Pulmonary artery endothelial cell (primary cell): ENCODE measurements at regions not wholly inside any gene's neighbourhood (a gene's known extent, or its start where the extent isn't known, plus 50 kb on each side); places are given as distances from the start of the nearest gene placed in this dataset.
"Not testable (repeated sequence)": the region's sequence is repeated elsewhere in the genome, so short reads cannot be mapped to it uniquely, and the experiment has no call there.

ENCODE experiments used
- DNase-seq: peaks from one replicate; pipeline ENCODE4 v3.0.0-alpha.2; 2011; ENCODE audit warnings: low read depth, low spot score

DNA sequence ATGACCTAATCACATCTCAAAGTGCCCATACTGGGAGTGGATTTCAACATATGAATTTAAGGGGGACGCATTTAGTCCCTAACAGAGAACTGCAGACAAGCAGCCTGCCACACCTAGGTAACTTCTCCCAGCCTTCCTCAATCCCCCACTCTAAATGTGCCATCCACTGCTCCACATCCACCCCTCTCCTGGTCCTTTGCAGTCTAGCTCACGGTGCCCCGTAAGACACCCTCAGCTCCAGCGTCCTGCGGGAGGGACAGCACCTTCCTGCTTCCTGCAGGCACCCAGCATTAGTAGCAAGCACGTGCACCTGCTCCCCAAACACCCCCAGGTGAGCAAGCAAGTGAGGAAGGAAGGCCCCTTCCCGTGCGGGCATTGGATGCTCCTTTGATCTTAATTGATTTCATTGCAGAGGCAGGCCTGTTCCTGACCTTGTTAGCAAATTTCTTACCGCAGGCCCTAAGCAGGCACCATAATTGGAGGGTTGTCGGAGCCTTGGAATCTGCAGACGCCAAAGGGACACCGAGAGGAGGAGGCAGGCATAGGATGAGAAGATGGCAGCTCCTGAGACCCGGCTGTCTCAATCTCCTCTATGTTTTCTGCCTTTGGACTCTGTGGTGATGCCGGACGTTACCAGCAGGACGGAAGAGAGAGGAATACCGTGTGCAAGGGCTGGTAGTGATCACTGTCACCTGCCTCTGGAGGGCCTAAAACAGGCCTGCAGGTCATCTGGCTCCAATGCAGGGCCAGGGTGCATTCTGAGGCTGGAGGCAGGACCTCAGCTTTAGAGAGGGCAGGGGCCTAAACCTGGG, 75.8 kb upstream of the CHST15 start:
- DNase-seq, result no peak

DNA sequence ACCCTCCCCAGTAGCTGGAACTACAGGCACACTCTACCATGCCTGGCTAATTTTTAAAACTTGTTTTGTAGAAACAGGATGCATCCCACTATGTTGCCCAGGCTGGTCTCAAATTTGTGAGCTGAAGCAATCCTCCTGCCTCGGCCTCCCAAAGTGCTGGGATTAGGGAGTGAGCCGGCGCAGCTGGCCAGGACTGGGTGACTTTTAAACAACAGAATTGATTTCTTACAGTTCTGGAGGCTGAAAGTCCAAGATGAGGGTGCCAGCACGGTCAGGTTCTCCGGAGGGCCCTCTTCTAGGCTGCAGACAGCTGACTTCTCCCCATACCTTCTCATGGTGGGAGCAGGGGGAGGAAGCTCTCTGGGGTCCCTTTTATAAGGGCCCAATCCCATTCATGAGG, 75.2 kb upstream of the CHST15 start:
- no peak for DNase-seq

DNA sequence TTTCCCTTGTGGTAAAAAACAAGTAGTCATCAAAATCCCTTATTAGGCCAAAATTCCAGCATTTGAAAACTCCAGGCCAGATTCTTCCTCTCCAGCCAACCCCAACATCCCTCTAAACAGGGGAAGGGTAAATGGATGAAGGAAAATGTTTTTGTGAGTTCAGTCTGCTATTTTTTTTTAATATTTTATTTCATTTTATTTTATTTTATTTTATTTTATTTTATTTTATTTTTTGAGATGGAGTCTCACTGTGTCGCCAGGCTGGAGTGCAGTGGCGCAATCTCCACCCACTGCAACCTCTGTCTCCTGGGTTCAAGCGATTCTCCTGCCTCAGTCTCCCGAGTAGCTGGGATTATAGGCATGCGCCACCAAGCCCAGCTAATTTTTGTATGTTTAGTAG, 74.5 kb upstream of the CHST15 start:
- DNase-seq, result not testable (repeated sequence)

DNA sequence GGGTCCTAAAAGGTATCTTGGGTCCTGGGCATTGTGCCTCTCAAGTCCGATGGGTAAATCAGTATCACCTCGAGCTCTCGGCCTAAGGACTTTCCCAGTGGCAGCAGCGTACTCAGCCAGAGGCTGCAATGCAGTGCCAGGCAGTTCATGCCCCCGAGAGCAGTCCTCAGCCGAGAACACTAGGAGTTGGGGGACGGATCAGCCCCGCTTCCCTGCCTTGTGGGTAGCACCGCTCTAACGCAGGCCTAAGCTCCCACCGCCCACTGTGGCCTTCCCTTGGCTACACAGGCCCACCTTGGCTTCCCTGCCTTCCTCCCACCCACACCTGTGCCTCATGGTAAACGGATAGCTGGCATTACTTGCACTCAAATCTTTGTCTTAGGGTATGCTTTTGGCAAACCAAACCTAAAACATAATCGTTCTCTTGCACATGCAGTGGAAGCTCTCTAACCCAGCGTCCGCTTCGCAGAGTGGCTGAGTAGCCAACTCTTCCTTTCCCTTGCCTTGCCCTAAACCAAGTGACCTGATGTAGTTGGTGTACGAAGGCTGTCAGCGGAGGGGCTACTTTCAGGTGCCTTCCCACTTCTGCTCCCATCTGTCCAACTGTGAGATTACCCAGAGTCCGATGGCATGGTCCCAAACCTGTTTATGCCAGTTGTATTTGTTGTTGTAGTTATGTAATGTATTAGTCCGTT, 73.2 kb upstream of the CHST15 start:
- DNase-seq, result no peak

DNA sequence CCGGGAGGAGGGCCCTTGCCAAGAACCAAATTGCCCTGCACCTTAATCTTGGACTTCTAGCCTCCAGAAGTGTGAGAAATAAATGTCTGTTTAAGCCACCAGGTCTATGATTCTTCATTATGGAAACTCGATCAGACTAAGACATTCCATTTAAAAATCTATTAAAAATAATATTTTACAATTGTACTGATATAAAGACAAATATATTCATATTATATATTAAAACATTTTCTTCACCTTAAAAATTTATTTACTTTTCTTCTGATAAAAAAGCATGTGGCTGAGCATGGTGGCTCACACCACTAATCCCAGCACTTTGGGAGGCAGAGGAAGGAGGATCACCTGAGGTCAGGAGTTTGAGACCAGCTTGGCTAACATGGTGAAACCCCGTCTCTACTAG, 72.4 kb upstream of the CHST15 start:
- DNase-seq, result no peak

DNA sequence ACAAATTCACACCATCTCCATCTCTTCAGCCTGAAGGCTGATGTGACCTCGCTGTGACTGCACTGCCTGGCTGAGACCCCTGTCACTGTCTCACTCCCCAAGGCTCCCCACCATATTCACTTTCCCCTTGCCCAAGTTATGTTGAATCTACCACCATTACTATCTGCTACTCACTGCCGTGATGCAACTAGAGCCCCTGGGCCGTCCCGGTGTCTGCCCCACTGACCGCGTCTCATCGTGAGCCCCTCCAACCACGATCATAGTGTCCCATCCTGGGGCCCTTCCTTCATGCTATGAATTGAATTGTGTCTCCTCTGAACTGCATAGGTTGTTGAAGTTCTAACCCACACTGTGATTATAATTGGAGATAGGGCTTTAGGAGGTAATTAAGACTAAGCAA, 71.9 kb upstream of the CHST15 start:
- DNase-seq, result no peak

DNA sequence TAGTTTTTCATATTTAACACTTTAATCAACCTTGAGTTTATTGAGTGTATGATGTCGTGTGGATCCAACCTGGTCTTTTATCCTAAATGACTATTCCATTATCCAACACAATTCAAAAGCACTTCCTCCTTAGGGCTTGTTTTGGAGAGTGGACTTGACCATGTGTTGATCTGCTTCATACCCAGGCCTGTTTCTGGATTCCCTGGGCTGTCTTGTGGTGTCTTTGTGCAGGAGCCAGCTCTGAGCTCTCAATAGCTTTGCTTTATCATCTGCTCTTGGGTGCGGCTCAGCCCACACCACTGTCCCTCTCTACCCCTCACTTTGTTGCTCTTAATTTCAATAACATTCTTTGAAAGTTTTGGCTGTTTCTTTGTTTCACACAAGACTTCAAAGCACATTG, 70.9 kb upstream of the CHST15 start:
- DNase-seq, result no peak

DNA sequence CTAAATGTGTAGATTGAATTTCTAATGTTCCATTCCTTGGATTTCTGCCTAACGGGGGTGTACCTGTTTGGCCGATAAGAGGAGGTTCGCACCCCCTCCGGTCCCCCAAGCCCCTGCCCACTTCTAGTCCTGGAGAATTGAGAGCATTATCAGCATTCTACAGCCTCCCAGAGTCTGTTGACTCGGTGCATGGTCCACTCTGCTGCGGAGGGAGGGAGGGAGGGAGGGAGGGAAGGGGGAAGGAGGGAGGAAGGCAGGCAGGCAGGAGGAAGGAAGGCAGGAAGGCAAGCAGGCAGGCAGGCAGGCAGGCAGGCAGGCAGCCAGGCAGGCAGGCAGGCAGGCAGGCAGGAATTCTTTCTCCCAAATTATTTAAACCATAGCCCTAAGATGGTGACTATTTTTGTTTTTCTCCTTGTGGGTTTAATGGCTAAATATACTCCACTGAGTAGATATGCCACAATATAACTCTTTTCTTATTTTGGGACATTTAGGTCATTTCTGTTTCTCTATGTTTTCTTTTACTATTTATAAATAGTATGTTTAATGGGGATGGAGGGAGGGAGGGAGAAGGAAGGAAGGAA, 69.5 kb upstream of the CHST15 start:
- no peak for DNase-seq

DNA sequence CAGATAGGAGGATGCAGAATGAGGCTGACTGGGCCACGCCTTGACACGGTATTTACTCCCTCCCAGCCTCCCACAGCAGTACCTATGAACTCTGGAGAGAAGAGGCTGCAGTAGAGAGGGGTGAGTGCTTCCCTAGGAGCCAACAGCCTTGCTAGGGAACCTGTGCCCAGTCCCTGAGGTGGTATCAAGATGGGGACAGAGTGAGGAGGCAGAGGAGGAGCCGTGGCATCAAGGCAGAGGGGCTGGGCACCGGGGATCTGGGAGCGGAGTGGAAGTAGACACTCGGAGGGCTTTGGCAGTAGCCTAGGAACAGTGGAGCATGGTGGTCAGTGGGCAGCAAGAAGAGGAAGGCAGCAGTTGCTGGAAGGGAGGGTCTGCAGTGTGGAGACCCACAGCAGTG, 68.7 kb upstream of the CHST15 start:
- DNase-seq, result no peak

DNA sequence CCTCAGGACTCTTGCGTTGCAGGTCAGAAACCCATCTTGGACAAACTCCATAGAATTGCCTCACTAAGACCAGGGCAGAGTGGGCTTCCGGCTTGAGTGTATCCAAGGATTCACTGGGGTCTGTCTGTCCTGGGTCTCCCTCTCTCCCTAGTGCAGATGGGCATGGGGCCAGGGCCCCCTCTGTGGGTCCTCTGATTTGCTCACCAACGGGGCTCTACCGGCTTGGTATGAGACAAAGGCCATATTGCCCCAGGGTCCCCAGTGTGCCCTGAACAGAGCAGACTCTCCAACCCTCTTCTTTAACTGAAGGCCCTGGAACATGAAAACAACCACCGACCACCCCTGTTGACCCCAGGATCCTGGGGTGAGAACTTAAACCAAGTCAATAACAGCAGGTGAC, 68.2 kb upstream of the CHST15 start:
- DNase-seq, result no peak

DNA sequence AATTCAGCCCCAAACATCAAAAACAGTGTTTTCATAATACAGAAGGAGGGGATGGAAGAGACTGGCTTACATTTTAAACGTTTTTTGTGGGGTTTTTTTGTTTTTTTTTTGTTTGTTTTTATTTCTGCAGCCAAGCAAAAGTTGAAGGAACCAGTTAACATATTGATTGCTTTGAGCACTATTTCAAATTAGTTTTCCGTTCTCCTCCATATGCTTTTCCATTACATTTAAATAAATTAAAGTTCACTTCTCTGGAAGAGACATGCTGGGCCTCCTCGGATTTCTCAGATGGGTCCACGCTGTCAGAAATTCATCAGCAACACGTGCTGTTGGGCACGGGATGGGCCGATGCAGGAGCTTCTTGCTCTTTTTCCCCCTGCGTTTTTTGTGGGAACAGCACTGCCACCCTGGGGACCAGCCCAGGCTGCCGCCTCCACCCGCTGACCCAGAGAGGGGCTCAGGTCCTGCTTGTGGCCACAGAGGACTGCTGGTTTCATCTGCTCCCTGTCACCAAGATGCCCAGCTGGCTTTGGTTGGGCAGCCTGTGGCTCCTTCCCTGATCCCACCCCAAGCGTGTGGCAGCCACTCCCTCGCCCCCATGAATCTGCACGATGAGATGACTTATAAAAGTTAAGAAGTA, 67.7 kb upstream of the CHST15 start:
- DNase-seq, result no peak

DNA sequence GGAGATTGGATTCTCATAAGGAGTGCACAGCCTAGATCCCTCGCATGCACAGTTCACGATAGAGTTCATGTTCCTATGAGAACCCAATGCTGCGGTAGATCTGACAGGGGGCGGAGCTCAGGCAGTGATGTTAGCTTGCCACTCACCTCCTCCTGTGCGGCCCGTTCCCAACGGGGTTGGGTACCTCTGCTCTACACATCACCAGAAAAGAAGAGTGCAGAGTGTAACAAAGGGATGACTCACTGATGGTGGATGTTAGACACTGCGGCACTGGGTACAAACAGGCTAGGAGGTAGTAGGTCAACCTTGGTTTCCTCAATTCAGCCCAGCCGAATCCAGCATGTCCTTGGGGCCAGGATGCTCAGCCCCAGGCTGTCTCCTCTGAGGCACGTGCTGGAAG, 66.8 kb upstream of the CHST15 start:
- no peak for DNase-seq

DNA sequence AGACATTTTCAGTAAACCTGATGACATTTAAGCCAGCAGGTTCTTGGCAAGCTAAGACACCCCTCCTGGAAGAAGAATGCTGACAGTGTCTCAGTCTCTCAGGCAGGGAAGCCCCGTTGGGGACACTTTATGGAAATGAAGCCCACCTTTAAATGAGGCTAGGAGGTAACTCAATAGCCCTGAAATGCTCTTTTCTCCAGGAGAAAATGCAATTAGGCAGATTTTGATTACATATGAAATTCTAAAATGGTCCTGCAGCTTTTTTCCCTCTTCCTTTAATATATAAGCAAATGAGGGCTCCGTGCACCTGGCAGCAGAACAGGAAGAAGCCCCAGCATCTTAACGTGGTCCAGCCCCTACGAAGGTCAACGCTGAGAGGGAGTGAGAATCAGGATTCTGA, 65.8 kb upstream of the CHST15 start:
- no peak for DNase-seq

DNA sequence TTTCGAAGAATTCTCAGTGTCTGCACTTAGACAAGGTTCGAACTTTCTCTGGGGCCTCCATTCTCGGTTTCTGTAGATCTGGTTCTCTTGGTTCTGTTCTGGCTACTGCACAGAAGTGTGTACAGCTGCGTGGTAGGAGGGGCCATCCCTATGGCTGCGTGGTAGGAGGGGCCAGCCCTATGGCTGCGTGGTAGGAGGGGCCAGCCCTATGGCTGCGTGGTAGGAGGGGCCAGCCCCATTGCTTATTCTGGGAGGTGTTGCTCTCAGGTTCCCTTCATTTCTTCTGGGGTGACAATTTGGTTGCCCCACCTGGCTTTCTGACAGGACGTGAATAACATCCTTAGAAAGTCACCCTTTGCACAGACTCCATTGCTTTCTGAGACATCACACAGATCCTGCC, 65.2 kb upstream of the CHST15 start:
- DNase-seq, result no peak

DNA sequence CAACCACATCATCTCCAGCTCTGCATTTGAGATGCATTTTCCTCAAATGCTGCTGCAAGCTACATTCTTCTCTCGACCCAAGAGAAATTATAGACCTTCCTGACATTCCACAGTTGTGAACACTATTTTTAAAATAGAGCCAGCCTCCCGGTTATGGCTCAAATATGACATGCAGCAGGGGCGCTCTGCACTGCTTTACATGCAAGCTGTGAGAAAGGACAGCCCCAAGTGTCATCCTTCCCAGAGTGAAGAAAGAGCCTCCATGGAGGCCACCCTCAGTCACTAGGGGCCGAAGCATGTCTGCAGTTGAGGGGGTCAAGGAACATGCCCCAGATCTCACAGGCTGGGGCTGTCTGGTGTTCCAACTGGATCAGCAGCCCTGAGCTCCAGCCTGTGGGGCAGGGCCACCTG, 63.9 kb upstream of the CHST15 start:
- no peak for DNase-seq

DNA sequence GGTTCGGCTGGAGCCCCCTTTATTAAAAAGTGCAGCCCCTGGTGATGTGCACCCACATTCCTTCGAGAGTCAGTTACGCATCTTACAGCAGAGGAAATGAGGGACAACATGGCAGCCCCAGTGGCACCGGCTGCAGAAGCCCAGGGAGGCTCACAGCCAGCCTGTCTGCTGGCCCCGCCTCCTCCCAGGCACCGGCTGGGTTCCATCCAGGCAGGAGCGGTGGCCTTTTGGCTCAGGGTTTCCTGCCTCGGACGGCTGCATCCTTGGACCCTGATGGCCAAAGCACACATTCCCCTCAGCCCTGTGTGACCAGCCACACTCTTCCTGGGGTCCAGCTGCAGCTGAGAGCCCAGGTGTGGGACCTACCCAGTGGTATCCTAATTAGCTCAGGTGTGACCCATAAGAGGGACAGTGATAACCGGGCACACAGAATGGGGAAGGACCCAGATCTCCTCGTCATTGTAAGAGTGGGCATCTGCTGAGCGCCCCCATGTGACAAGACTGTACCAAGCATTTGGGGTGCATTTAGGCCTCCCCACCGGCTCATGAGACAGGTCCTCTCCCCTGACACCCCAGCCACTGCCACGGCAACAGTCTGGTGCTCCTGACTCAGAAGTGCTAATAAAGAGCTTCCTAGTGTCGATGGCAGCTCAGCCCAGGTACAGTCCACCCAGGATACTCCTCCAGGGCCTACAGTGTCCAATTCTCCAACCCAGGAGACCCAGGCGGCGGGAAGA, 63.3 kb upstream of the CHST15 start:
- no peak for DNase-seq

DNA sequence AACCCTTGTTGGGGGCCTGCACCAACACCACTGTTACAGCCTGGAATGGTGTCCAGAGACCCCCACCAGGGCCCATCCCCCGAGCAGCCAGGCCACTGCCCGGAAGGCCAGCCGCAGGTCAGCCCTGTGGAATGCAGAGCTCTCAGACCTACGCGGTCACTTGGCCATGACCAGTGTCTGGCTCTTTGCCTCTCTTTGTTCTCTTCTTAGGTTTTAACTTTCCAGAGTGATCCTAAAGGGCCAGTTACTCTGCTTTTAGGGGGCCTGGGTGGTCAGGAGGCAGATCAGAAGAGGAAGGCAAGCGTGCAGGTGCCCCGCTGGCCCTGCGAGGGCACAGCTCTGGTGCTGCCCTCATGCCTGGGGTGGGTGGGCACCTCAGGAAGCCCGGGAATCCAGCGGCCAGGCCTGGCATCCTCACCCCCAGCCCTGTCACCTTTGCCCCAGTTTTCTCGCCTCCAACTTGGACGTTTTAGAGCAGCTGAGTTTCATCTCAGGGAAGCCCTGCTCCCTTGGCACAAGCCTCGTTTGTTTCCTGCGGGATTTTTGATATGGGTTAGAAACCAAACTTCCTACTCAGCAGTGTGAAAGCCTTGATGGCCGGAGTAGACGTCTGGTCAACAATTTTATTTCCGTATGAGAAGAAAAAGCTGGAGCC, 62.5 kb upstream of the CHST15 start:
- no peak for DNase-seq

DNA sequence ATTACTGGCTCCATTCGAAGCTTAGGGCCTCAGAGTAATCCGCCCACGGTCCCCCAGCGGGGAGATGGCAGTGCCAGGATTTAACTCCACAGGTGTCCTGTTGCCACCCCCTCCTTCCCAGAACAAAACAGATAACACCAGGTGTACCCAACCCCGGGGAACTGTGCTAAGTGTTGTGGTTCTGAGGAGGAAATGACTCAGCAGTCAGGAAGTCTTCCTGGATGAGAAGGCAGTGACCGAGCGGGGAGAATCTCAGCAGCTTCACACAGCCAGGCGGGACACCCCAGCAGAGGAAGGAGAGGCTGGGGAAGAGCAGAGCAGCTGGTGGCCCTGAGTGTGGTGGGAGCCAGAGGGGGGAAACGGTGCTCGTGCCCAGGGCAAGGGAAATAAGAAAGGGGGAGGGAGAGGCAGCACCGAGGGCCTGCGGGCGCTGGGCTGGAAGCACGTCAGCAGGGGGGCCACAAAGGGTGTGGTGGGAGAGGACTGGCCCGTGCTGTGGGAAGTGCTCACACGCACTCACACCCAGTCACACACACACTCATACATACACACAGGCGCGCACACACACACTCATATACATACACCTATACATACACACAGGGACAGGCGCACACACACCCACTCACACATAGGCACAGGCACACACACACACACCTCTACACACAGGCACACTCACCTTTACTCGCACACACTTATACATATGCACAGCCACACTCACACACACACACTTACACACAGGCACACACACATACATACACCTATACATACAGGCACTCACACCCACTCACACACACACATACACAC, 59.8 kb upstream of the CHST15 start:
- peak; percentile 73 for DNase-seq

DNA sequence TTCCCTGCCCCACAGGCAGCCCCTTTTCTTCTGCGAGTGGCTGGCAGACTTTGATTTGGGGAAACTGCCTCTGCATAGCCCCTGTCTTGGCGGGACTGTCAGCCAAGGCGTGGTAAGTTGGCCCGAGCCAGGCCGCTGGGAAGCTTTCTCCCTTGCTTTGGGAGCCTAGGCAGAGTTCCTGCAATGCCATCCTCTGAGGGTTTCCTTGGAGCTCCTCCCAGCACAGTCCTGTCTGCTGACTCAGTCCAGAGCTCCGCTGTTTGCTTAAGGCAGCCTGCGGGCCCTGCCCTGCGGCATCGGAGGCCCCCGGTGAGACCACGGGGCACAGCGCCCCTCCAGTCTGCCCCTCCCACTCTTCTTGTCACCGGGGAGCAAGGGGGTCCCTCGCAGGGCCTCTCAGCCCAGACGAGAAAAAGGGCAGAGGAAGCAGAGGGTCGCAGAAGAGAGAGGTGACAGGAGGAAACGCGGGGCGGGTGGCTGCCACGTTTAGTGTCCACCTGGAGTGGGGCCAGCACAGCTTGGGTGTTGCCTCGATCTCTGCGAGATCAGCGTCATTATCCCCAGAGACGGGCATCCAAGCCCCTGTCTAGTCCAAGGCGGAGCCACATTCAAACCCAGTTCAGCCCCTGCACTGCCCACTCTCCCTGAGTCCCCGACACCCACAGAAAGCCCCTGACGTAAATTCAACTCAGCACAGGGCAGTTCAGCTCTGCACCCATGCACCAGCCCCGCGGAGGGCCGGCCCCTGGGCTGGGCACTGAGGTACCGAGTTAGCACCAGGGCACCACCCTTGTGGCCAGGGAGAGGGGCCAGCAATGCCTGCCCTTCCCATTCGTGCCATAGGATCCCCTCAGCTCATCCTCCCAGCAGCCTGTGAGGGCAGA, 59.0 kb upstream of the CHST15 start:
- no peak for DNase-seq
